MCF 10A (cell line): ENCODE measurements at regions not wholly inside any gene's neighbourhood (a gene's known extent, or its start where the extent isn't known, plus 50 kb on each side); places are given as distances from the start of the nearest gene placed in this dataset.

Experiments used
- BruUV-seq: library from RNA; stranded (reverse); fragments of 400-500 nt; replicated peaks from 2 replicates; lab custom pipeline; 2021; lab: Mats Ljungman, UMichigan
- CTCF ChIA-PET: fragments of 300-600 bp; sonication (Branson Sonifier 250); formaldehyde crosslinking; extraction: SDS; loops from one replicate; lab custom pipeline; 2021; ENCODE audit warnings: antibody characterized with exemption, inconsistent platforms; lab: Yijun Ruan, JAX
- POLR2A ChIA-PET: fragments of 300-600, 350-650 bp; sonication (Branson Sonifier 250); formaldehyde crosslinking; extraction: SDS; loops from one replicate; lab custom pipeline; 2020; ENCODE audit warnings: antibody characterized with exemption, inconsistent platforms; lab: Yijun Ruan, JAX
- DNase-seq: peaks from one replicate; pipeline ENCODE4 v3.0.0-alpha.2; 2018; ENCODE audit not compliant: unreplicated experiment
- H3K27ac Mint-ChIP-seq: one replicate; pipeline ENCODE4 v1.8.0; 2022; ENCODE audit warnings: mild to moderate bottlenecking, low read depth, mixed read lengths; ENCODE audit not compliant: unreplicated experiment
- H3K27me3 Mint-ChIP-seq: one replicate; pipeline ENCODE4 v1.8.0; 2022; ENCODE audit warnings: mixed read lengths; ENCODE audit not compliant: insufficient read depth, unreplicated experiment
- H3K36me3 Mint-ChIP-seq: one replicate; pipeline ENCODE4 v1.8.0; 2022; ENCODE audit warnings: mild to moderate bottlenecking, moderate library complexity, mixed read lengths; ENCODE audit not compliant: insufficient read depth, unreplicated experiment
- H3K4me1 Mint-ChIP-seq: one replicate; pipeline ENCODE4 v1.8.0; 2022; ENCODE audit warnings: mixed read lengths; ENCODE audit not compliant: insufficient read depth, unreplicated experiment
- H3K4me3 Mint-ChIP-seq: one replicate; pipeline ENCODE4 v1.8.0; 2022; ENCODE audit warnings: mild to moderate bottlenecking, moderate library complexity, mixed read lengths; ENCODE audit not compliant: unreplicated experiment
- H3K9me3 Mint-ChIP-seq: one replicate; pipeline ENCODE4 v1.8.0; 2022; ENCODE audit warnings: mixed read lengths; ENCODE audit not compliant: unreplicated experiment
- intact Hi-C: fragments of 100-400 bp; cut with micrococcal nuclease; formaldehyde crosslinking; loops from 2 replicates; pipeline ENCODE4 v1.14.1; 2022
- TF ChIP-seq, protein P1 (sequence below): fragments of 200-600 bp; IDR thresholded peaks from one replicate; pipeline ENCODE4 v1.8.0; 2022; ENCODE audit warnings: antibody characterized with exemption, mild to moderate bottlenecking; ENCODE audit not compliant: unreplicated experiment

GRCh38 chrX:120021927-120022326 is 55.6 kb downstream of the RHOXF2B start:
- Mint-ChIP-seq H3K27ac (no peak overlapping the region), H3K36me3 (no peaks in the 10 kb centered on the region), H3K9me3 (no peaks in the 10 kb centered on the region), H3K4me1 (no peaks in the 10 kb centered on the region), H3K27me3 (peaks cover 32% of the 10 kb centered on the region), H3K4me3 (no peak overlapping the region)
- DNase-seq = no peak
- ChIA-PET CTCF (no interaction called here), POLR2A (no interaction called here)
- BruUV-seq = no TSS peak
- intact Hi-C loops = no loop called here
- TF ChIP-seq, protein P1, sequence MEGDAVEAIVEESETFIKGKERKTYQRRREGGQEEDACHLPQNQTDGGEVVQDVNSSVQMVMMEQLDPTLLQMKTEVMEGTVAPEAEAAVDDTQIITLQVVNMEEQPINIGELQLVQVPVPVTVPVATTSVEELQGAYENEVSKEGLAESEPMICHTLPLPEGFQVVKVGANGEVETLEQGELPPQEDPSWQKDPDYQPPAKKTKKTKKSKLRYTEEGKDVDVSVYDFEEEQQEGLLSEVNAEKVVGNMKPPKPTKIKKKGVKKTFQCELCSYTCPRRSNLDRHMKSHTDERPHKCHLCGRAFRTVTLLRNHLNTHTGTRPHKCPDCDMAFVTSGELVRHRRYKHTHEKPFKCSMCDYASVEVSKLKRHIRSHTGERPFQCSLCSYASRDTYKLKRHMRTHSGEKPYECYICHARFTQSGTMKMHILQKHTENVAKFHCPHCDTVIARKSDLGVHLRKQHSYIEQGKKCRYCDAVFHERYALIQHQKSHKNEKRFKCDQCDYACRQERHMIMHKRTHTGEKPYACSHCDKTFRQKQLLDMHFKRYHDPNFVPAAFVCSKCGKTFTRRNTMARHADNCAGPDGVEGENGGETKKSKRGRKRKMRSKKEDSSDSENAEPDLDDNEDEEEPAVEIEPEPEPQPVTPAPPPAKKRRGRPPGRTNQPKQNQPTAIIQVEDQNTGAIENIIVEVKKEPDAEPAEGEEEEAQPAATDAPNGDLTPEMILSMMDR = no peak

DNA sequence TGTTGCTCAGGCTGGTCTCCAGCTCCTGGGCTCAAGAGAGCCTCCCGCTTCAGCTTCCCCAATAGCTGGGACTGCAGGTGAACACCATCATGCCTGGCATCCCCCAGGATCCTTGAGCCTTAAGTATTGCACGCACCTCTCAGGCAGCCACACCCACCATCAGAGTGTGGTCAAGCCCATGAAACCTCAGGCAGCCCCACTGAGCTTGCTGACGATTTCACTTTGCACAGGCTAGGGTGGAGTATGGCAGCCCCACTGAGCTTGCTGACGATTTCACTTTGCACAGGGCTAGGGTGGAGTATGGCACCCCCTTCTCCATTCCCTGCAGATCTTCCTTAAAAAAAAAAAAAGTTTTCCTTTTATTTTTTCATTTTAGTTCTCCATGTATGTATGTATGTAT is 57.2 kb downstream of the RHOXF2B start:
- BruUV-seq = no TSS peak
- POLR2A ChIA-PET = no interaction called here
- peaks cover 5% of the 10 kb centered on the region for H3K9me3 Mint-ChIP-seq

DNA sequence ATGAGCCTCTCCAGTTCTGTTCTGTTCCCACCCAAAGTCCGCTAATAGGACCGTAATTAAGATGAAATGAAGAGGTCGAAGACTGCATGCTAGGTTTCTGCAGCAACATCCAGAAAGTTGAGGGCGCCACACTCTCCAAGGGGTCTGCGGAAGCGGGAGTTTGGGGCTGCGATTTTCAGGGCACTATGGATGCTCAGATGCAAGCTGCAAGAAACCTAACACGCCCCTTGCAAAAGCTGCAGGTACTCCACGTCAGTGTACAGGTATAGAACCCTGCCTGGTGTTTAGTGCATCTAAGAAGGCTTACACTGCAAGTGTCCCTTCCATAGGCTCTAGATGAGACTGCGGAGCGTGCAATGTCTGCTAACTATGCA is 61.4 kb downstream of the RHOXF2B start:
- no peak overlapping the region for H3K27ac Mint-ChIP-seq
- no TSS peak for BruUV-seq
- TF ChIP-seq, protein P1 = no peak
- ChIA-PET POLR2A (no interaction called here), CTCF (no interaction called here)
- H3K9me3 Mint-ChIP-seq = peaks cover 13% of the 10 kb centered on the region
- no peak for DNase-seq
- intact Hi-C loops = no loop called here
- no peak overlapping the region for H3K4me3 Mint-ChIP-seq
- H3K36me3 Mint-ChIP-seq = no peaks in the 10 kb centered on the region
- no peaks in the 10 kb centered on the region for H3K4me1 Mint-ChIP-seq
- peaks cover 72% of the 10 kb centered on the region for H3K27me3 Mint-ChIP-seq

More for the DNA sequence above, 57.2 kb downstream of the RHOXF2B start:
- CTCF ChIA-PET = interaction anchor here (0.5 kb wide), 1 partner anchor 480 kb away, joined by 3 read pairs; no protein-coding TSS in a partner anchor
- H3K4me3 Mint-ChIP-seq = no peak overlapping the region
- intact Hi-C loops = no loop called here
- TF ChIP-seq, protein P1 = no peak
- H3K4me1 Mint-ChIP-seq = no peaks in the 10 kb centered on the region
- no peak for DNase-seq
- H3K27ac Mint-ChIP-seq = no peak overlapping the region
- H3K27me3 Mint-ChIP-seq = peaks cover 48% of the 10 kb centered on the region
- H3K36me3 Mint-ChIP-seq = no peaks in the 10 kb centered on the region

DNA sequence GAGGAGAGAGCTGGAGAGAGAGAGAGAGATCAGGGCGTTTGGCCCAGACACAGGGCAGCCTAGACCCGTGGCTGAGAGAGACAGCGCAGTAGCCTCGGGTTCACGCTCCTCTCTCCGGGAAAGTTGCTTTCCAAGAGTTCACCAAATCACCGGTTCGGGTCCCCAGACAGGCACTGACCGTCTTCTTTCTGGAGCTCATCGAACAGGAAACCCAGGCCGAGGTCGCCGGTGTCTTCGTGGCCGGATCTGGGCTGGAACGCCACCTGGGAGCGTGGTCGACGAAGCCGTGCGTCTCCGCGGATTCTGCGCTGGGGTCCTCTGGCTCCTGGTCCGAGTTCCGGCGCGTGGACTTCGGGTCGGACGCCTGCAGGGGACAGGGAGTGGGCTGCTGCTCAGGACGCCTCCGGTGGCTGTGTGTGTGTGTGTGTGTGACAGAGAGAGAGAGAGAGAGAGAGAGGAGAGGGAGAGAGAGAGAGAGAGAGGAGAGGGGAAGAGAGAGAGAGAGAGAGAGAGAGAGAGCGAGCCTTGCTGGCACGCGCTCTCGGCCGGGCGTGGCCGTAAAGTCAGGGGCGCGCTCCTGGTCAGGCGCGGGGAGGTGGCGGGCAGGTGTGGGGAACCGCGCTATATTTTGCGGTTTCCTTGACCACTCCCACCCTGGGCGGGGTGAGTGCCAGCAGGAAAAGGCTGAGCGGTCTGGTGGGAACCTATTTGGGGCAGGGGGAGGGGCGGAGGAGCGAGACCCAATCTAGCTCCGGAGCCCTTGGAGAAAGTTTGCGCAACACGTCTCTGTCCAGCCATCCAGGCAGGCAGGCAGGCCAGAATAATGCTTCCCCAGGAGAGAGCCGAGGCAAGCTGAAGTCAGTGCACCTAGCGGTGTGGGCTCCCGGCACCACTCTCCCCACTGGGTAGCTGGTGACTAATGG is 62.1 kb downstream of the RHOXF2B start:
- no peaks in the 10 kb centered on the region for H3K4me1 Mint-ChIP-seq
- ChIA-PET CTCF (interaction anchor here (1.1 kb wide), 1 partner anchor 123 kb away, joined by 3 read pairs; no protein-coding TSS in a partner anchor), POLR2A (no interaction called here)
- no TSS peak for BruUV-seq
- peaks cover 13% of the 10 kb centered on the region for H3K9me3 Mint-ChIP-seq
- no peak for DNase-seq
- H3K4me3 Mint-ChIP-seq = no peak overlapping the region
- H3K36me3 Mint-ChIP-seq = no peaks in the 10 kb centered on the region
- no peak overlapping the region for H3K27ac Mint-ChIP-seq
- TF ChIP-seq, protein P1 = no peak
- peaks cover 69% of the 10 kb centered on the region for H3K27me3 Mint-ChIP-seq
- intact Hi-C loops = no loop called here
